Thyroid gland (tissue), 4 donors: ENCODE measurements at regions not wholly inside any gene's neighbourhood (a gene's known extent, or its start where the extent isn't known, plus 50 kb on each side); places are given as distances from the start of the nearest gene placed in this dataset.

Experiments used
- POLR2A ChIP-seq, 2 donors: fragments of 450-650 bp; IDR thresholded peaks; one replicate each; pipeline ENCODE4 v1.6.1; 2017; ENCODE audit warnings: antibody characterized with exemption in 2 of 2, mild to moderate bottlenecking in 2 of 2, moderate library complexity in 1 of 2
- TF ChIP-seq, protein P1 (sequence below), 6 experiments: fragments of 200-600 bp in 3 of 6; fragments of 450-650 bp in 3 of 6; sonication (generic) in 3 of 6; IDR thresholded peaks; one replicate each; pipeline ENCODE4 v1.5.1; 2016 to 2019; ENCODE audit warnings: antibody characterized with exemption in 6 of 6, mild to moderate bottlenecking in 2 of 6, inconsistent platforms in 1 of 6, moderate library complexity in 1 of 6

DNA sequence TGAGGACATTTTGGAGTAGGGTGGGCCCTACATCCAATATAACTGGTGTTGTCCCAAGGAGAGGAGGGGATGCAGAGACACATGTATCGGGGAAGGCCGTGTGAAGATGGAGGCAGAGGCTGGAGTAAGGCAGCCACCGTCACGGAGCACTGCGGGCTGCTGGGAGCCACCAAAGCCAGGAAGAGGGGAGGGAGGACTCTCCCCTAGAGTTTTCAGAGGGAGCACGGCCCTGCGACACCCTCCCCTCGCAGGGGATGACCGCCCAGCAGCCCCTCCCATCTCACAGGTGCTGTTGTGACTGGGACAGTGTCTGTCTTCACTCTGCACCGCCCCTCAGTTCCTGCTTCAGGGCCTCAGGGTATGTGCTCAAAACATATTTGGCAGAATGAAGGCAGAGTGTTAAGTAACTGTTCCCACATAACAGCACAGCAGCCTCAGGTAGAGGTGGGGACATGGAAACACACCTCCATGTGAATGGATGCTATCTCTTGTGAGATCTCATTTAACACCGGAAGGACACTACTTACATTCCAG is 82.2 kb downstream of the RBFOX3 start:
- TF ChIP-seq, protein P1, sequence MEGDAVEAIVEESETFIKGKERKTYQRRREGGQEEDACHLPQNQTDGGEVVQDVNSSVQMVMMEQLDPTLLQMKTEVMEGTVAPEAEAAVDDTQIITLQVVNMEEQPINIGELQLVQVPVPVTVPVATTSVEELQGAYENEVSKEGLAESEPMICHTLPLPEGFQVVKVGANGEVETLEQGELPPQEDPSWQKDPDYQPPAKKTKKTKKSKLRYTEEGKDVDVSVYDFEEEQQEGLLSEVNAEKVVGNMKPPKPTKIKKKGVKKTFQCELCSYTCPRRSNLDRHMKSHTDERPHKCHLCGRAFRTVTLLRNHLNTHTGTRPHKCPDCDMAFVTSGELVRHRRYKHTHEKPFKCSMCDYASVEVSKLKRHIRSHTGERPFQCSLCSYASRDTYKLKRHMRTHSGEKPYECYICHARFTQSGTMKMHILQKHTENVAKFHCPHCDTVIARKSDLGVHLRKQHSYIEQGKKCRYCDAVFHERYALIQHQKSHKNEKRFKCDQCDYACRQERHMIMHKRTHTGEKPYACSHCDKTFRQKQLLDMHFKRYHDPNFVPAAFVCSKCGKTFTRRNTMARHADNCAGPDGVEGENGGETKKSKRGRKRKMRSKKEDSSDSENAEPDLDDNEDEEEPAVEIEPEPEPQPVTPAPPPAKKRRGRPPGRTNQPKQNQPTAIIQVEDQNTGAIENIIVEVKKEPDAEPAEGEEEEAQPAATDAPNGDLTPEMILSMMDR (IDR thresholded peaks at IDR 0.05), result no peak
- no peak for TF ChIP-seq POLR2A (IDR thresholded peaks at IDR 0.05)
